ENCODE measurements at regions not wholly inside any gene's neighbourhood (a gene's known extent, or its start where the extent isn't known, plus 50 kb on each side); places are given as distances from the start of the nearest gene placed in this dataset.
"Not testable (repeated sequence)": the region's sequence is repeated elsewhere in the genome, so short reads cannot be mapped to it uniquely, and the experiment has no call there.

DNA sequence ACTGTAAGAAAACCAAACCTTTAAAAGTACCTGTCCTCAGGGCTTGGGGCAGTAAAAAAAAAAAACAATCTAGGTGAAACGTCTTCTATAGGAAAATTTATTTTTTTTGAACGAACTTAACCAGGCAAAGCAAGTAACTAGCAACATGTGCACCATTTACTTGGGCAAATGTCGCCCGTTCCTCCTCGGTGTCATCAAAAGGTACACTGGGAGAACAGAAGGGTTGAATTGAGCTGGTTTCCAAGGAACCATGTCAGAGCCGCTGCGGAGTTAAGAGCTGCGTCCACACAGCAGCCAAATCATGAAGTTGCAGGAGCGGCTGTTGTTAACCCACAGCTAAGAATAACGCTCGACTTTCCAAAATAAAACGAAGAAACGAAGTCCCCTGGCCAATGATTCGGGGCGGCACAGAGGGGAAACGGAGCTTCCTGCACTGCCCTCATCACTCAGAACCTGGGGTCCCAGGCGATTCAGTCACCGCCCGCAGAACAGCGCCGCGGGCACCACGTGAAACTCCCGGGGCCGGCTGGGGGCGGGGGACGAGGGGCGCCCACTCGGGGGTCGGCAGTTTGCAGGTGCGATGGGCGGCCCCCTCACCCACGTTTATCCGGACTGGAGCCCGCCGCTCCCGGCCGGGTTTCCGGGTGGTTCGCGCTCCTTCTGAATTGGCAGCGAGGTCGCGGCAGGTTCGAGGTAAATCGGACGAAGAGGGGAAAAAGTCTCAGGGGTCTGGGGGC, 53.6 kb upstream of the PLGLB1 start:
- DNase-seq: peak; percentile 35

DNA sequence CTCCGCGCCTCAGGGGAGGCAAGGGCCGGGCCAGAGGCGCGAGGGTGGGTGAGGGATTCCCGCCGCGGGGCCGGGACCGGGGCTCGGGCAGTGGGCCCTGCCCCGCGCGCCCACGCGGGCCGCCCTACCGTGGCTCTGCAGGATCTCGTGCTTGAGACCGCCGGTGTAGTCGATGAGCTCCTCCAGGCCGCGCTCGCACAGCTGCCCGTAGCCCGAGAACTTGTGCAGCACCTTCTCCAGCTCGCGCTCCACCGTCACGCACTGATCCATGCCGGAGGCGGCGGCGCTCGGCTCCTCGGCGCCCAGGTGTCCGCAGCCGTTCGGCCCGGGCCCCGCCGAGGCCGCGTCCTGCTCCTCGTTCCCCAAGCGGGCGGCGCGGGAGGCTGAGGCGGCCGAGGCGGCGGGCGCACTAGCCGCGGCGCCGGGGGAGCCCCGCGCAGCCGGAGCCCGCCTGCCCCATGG, 54.2 kb upstream of the PLGLB1 start:
- peak; percentile 63 for DNase-seq

DNA sequence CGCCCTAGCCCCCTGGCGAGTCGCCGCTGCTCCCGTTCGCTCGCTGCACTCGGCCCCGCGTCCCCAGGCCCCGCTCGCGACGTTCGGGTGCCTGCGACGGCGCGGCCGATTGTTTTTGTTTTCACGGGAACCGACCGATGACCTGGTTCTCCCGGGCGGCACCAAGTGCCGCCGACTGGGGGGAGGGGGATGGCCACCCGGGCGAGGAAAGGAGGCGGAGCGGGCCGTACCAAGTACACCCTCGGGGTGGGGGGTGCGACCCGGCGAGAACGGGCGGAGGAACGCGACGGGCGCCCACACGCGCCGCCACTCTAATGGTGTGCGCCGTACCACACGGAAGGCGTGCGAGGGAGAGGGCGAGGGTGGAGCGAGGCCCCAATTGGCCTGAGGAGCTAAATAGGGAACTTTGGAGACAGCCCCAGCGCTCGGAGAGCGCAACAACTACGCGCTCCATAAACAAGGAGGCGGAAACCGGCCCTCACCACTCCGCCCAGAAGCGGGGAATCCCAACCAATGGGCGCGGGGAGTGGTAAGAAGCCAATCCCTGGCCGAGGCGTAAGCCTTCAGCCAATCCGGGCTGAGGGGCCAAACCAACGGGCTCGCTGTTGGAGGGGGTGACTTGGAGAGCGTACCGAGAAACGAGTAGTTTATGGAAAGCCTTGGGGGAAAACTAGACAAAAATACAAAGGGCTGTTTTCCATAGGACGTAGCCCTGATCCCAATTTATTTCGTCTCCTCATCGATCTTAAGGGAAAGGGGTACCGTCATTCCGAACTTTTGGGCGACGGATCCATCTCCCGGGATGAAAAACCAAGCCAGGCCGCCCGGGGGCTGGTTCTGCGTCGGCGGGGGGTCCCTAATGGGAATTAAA, 54.8 kb upstream of the PLGLB1 start:
- DNase-seq: peak; percentile 92

DNA sequence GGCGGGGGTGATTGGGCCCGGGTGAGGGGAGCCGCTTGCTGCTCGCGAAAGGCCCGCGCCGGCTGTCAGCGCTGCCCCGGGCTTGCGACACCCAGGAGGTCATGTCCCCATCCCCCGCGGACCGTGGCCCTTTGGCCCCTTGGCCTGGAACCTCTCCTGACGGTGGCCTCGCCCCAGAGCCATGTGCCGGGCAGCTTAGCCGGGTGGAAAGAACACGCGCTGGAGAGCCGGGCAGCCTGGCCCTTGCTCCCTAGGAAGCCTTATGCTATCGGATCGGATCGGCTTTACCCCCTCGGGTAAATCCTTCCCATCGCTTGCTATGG, 55.4 kb upstream of the PLGLB1 start:
- not testable (repeated sequence) for DNase-seq

DNA sequence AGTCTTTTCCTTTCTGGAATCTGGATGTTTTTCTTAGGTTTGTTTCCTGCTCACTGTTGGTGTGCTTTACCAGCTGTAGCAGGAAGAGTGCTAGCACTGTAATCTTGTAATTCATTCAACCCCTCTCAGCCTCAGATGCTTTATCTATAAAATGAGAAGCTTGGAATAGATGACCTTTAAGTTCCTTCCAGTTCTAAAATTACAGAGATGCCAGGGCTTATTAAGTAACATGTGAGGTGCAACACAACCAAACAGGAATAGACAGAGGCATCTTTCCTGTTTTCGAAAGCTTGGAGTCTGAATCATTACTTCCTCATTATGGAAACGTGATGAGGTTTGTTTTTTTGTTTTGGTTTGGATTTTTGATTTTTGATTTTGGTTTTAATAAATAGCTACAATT, 60.1 kb upstream of the PLGLB1 start:
- DNase-seq: not testable (repeated sequence)

DNA sequence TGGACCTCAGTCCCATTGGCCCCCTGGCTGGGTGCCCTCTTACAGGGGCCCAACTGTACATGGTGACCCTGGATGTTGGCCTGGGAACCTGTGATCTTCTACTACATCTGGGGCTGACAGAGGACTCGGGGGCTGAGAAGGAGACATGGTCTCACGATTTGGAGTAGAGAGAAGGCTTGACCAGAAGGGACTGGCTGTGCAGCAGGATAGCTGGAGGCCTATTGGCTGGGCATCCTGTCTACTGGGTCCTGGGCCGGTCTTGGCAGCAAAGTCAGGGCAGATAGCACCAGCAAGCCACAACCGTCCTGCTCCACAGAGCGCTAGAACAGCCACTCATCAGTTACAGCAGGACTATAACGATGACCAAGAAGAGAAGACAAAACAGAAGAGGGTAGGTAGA, 66.4 kb upstream of the PLGLB1 start:
- not testable (repeated sequence) for DNase-seq

DNA sequence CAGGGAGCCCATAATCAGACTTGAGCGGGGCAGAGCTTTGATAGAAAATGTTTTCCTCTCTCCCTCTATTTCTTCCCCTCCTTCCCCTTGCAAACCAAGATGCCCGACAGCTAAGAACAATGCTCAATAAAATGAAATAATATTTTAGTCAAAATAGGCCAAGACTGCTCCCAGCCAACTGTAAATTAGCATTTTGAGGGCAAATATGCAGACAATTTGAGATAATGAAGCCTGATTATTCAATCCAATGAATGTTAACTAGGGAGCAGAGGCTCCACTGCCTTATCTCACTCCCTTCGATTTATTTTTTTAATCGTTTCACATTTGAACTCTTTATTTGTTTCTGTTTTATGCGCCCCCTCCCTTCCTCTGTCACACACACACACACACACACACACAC, 67.8 kb upstream of the PLGLB1 start:
- not testable (repeated sequence) for DNase-seq

DNA sequence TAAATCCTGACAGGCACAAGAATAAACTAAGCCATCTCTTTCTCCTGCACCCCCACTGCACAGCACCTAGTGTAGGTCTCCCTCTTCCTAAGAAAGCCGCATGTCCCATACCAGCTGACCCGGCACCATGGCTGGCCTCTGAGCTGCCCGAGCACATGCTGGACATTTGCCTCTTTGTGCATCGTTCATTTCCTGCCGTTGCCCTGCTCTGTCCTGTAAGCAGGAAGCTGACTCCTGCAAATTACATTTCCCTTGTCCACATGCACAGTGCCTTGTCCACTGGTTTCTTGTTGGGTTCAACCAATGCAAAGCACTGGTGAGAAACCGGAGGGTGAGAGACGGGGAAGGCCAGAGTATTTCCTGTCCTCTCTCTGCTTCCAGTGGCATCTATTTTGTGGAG, 71.6 kb upstream of the PLGLB1 start:
- DNase-seq: not testable (repeated sequence)

DNA sequence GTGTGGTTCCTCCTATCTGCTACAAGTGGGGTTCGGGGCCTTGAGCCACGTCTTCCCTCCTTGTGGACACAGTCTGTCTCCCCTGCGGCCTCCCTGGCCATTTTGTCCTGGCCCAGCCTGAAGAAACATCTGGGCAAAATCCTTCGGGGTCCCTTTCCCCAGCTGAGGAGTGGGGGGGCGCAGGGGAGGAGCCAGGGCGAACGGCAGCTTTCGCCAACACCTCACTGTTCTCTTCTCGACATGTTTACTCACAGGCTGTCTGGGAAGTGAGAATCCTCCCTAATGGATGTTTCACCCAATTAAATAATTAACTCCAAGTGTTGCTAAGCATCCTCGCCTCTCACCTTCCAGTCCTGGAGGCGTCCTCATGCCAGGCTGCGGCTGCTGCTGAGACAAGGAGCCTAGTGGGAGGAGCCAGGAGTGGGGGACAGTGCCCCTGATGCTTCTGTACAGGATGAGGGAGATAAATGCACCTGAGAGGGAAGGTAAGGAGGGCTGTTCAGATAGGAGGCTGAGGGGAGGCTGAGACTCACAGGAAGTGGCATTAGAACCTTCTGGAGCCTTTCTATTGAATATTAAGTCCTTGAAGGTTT, 72.4 kb upstream of the PLGLB1 start:
- not testable (repeated sequence) for DNase-seq

DNA sequence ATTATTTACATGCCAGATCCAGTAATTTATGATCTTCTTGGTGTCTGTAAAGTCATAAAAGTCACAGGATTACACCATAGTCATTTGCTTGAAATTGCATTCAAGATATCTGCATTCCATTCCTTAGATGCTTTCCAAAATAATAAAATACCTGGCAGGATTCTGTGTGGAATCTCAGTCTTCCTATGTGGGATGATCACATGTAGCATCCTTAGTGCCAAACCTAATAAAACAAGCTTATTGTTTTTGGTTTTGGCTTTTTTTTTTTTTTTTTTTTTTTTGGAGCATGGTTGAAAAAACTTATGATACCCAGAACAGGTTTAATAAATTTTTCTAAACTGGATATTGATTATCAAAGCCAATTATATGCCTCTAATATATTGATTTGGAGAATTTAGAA, 74.2 kb upstream of the PLGLB1 start:
- not testable (repeated sequence) for DNase-seq

DNA sequence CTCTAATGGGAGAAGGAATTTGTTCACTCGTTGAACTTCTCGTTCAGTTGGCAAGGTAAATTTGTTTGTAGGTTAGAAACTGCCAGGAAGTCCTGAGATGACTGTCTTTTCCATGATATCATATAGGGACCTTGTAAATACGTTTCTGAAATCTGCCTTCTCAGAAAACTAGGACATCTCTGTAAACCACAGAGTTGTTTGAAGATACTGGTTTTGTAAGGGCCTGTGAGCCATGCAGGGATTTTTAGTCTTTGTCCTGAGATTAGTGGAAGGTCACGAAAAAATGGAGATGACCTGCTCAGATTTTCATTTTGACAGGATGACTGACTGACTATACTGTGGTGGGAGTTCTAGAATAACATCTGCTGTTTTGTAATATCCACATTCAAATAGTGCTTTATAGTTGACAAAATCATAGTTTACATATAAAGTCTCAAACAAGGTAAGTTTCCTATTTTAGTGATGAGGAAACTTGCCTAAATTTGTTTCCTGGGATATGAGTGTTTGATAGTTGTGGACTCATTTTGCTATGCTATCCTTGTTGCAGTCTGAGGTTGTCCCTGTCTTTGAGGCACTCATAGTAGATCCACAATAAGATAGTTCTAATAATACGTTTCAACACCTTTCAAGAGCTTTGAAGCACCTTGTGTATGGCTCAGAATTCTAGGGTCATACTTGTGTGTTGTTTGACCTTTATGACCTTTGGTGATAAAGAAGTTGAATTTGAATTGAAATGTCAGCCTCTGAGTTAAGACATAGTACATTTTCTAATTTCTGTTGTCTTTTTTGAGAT, 107.3 kb upstream of the PLGLB1 start:
- not testable (repeated sequence) for DNase-seq

DNA sequence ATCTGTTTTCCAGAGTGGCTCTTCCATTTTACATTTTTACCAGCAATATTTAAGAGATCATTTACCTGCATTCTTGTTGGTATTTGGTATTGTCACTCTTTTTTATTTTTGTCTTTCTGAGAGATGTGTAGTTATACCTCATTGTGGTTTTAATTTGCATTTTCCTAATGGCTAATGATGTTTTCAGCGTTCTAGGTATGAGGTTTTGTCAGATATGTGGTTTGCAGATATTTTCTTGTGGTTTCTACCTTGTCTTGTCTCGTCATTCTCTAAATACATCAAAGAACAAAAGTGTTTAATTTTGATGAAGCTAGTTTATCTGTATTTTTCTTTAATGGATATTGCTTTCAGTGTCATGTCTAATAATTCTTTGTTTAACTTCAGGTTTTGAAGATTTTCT, 110.9 kb upstream of the PLGLB1 start:
- not testable (repeated sequence) for DNase-seq

DNA sequence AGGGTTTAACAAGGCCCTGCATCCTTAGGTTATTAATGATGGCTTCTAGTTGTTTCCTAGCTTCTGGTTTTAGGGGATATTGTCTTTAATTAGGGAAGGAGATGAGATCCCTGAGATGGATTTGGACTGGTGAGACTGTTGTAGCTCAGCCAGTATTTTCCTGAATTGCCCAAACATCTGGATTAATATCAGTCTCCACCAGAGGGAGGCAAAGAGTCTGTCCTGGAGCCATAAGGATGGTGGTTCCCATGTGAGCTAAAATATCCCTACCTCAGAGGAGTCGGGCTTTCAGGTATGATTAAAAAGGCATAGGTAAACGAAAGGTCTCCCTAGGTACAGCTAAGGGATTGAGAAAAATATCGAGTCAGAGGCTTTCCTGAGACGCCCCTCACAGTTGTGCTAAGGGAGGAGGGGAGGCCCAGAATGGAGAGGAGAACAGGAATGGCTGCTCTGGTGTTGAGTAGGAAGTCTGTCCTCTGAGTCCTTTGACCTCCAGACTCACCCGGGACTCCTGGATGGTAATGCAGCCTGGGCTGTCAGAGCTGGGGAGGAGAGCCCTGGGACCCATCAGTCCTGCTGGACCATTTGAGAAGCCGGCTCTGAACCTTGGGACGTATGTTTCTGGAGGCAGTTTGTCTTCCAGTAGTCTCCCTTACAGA, 130.3 kb upstream of the PLGLB1 start:
- not testable (repeated sequence) for DNase-seq

DNA sequence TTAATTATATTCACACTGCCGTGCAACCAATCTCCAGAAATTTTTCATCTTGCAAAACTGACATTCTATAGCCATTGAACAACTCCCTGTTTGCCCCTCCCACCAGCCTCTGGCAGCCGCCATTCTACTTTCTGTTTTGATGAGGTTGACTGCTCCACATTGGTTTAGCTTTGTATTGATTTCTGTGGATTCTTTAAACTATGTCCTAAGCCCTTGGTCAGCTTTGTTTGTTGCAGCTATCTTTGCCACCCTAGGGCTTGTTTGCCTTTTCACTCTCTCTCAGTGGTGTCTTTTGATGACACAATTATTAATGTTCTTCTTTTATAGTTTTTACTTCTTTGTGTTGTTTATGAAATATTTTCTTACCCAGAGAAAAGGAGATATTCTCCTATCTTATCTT, 152.8 kb upstream of the PLGLB1 start:
- not testable (repeated sequence) for DNase-seq

DNA sequence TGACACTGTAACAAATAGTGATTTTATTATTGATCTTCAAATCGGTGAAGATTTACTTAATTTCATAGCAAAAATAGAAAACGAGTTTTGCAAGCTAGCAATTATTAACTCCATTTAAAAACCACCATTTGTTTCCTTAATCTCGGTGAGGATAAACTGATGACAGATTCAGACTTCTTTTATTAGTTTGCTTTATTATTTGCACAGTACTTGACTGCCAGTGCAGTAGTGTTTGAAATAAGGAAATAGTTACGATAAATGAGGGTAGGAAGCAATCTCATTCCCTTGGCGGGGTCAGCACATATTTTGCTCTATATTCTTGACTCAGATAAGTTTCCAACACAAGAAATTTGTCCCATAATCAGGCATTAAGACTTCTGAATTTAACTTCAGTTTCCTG, 161.7 kb upstream of the PLGLB1 start:
- DNase-seq: not testable (repeated sequence)

DNA sequence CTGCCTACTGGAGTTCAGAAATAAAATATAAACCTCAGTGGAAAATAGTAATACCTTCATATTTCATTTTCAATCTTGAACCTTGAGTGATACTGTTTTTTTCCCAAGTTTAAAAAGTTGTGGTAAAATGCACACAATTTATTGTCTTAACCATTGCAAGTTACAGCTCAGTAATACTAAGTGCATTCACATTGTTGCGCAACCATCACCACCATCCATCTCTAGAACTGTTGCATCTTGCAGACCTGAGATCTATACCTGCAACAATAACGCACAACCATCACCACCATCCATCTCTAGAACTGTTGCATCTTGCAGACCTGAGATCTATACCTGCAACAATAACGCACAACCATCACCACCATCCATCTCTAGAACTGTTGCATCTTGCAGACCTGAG, 162.6 kb upstream of the PLGLB1 start:
- not testable (repeated sequence) for DNase-seq

DNA sequence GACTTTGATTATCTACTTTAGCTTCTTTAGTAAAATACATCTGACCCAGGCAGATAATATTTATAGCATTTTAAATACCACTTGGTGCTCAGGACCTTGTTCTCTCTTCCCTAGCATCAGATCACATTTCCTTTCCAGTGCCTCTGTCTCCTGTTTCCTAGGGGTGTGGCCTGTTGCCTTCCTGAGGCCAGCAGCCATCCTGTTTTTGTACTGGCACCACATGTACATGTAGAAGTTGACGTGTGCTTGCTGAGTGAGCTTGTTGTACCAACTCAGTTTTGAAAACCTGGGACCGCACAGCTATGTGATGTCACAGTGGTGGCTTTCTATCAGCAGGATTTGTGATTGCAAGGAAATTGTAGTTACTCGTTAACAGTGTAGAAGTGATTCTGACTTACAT, 167.6 kb upstream of the PLGLB1 start:
- not testable (repeated sequence) for DNase-seq

DNA sequence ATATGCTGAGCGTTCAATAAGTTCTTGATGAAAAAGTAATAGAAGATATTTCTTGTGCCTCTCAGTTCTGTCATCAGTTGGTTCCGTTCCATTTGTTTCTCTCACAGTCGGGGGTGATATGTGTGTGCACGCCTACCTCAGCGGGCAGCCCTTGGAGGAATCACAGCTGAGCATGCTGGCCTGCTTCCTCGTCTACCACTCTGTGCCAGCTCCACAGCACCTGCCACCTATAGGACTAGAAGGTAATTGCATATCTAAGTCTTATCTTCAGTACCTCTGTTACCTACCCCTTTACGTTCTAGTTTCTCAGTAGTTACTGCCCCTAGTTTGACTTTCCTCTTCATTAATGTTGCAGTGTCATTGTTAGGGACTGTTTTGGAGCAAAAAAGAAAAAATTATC, 171.7 kb upstream of the PLGLB1 start:
- DNase-seq: not testable (repeated sequence)

DNA sequence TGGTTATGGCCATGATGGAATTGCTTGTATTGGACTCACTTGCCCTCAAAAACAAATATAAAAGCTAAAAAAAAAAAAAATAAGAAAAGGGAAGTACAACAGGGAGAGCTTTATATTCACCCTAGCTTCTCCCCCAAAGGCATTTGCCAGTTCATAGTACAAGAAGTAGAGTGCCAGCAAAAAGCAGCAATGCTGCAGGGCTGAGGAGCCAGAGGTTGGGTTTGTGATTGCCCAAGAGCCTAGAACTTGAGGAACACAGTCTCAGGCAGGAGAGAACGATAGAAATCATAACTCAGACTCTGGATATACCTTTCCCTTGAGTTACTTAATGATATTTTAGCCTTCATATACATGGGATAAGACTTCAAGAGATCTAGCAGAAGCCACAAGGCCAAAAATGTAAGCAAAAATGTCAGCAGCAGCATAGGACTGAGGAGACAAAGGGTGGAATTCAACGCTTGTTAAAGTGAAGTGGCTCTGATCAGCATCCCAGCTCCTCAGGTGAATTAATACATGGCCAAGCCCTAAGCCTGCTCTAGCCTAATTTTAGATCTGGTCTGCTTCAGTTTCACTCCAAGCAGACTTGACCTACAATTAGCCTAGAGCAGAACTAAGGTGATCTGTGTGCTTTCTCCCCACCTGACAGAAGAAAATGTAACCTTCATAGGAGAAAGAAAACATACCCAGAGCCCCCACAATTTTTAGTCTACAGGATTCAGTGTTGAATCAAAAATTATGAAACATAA, 172.8 kb upstream of the PLGLB1 start:
- DNase-seq: not testable (repeated sequence)

DNA sequence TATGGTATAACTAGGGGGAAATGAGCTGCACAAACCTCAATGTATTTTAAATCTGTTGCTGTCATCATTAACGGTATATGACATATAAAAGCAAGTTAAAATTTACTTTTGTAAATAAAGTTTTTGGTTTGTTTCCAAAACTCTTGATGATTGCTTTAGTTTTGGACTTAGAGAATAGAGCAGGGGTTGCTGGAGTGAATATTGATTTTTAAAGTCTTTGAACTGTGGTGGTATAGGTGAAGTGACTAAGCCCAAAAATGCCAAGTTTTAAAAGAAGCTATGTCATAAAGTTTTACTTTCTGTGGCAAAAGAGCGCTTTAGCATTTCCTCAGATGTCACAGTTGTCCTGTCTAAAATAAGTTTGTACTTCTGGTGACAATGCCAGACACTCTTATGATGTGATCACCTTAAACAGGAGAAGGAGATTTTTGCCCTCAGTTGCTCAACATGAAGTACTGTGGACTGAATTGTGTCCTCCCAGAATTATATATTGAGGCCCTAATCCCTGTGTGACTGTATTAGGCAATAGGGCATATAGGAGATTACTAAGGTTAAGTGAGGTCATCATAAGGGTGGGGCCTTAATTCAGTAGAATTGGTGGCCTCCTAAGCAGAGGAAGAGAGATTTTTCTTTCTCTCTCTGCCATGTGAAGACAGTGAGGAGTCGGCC, 175.2 kb upstream of the PLGLB1 start:
- not testable (repeated sequence) for DNase-seq

DNA sequence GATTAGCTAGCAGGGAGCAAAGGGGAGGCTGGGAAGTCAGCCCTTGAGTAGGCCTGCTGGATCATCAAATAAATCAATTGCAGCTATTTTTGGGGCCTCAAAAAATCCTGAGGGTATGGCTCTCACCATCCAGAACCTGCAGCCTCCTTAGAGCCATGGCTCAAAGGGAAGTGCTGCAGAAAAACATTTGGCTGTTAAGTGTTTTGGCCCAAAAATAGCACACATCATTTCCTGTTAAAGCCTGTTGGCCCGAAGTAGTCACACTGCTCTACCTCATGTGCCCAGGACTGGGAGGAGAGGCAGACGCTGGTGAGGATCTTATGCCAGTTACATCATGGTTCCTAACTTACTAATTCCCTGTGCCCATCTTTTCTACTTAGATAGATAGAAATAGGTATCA, 176.8 kb upstream of the PLGLB1 start:
- DNase-seq: not testable (repeated sequence)

Measured in CD4-positive, alpha-beta T cell treated with Interleukin-17A for 4 hours (primary cell).